NCI-H526 treated with DMSO at 0.1 percent for 48 hours (cell line): ENCODE measurements at regions not wholly inside any gene's neighbourhood (a gene's known extent, or its start where the extent isn't known, plus 50 kb on each side); places are given as distances from the start of the nearest gene placed in this dataset.
"Not testable (repeated sequence)": the region's sequence is repeated elsewhere in the genome, so short reads cannot be mapped to it uniquely, and the experiment has no call there.

Source experiments
- DNase-seq: peaks from one replicate; lab custom pipeline; 2025; lab: John Stamatoyannopoulos, UW

- no peak for DNase-seq
Measured at GRCh38 chr6:156601152-156602065, 175.8 kb upstream of the ARID1B start.

DNA sequence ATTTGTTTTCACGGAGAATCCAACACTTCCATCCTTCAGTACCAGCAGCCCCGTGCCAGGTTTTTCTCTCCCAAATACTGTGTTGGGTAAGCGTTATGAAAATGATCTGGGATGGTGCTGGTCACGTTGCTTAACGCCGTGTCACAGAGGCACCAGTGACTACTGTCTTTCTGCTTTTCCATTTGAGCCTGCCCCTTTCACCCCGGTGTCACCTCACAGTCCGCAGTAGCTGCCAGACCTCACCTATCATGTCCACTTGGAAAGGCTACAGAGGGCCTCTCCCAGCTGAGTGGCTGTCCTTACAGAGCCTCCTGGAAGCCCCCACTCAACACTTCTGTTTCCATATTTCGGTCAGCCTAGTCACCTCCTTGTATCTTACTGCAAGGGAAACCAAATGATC is 176.5 kb upstream of the ARID1B start:
- DNase-seq = no peak

GRCh38 chr6:156599978-156600590 is 177.1 kb upstream of the ARID1B start:
- DNase-seq = no peak

DNA sequence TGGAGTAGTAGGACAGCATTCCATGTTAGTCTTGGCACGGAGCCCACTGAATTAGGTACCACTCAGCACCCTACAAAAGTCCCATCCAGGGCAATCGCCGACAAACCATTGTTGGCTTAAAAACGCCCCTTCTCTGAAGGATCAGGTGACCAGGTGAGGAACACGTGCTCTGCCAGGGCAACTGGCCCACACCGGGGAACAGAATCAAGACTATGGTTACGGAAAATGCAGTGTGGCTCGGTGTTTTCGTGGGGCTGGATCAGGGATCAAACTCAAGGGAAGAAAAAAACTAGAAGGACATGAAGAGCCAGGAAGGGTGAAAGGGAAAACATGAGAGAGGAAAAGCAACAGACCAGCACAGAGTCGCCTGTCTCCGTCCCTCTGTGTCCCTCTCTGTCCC is 177.8 kb upstream of the ARID1B start:
- no peak for DNase-seq

GRCh38 chr6:156598855-156599180 is 178.4 kb upstream of the ARID1B start:
- DNase-seq = no peak

DNA sequence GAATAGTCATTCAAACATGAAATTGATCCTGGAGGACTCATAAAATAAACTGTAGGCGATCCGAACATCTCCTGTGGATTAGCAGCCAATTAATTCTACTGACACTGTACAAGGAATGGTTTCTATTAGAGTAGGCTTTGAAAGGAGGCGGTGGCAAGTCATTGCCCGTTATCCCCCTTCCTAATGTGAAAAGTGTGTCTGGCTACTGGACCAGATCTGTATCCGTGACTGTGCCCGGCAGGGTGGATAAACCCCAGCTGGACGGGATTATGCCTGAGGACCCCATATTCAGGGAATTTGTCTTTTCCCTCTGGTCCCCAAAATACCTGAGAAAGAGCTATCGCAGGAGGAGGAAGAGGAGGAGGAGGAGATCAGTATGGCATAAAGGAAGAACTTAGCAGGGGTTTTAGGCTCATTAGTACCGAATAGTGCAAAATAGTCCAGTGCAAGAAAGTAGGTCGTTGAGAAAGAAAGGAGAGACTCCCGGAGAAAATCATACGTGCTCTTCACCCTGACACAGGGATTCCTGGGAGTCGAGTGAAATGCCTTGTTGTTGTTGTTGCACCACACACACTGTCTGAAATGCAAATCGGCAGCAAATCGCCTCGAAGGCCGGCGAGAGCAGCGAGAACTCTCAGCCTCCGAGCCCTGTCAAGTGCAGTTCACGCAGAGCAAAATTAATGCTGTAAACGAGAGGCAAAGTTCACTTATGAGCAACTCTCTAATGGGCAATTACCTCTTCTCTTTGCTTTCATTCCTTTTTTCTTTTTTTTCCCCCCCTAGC is 178.9 kb upstream of the ARID1B start:
- DNase-seq = peak; percentile 49

DNA sequence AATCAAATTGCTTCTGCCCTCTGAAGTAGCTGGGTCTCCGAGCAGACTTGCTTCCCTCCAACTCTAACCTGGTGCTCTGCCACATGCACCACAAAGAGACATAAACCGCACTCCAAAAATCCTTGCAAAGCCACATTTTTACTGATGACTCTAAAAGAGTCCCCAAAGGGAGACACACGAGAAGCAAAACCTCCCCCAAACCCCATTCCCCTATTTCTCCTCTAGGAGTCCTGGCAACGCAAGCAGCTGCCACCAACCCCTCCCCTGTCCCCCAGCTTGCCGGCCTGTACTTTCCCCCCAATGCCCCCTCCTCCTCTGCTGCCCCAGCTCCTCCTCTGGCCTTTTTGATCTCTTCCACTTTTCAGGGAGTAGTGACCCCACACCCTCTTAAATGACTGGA is 180.1 kb upstream of the ARID1B start:
- DNase-seq = no peak

DNA sequence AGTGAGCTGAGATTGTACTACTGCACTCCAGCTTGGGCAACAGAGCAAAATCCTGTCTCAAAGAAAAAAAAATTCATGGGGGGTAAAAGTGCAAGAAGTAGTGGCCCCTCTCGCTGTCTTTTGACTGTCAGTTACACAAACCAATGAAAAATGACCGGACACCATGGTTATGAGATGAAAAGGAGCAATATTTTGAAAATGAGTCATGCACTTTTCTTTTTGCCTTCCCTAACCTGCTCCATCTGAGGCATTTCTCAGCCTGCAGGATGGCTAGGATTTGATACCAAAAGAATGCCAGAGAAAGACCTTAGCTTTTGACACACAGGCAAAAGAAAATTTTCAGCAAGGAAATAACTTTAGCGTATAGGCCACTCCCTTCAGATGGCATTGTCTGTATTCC is 181.7 kb upstream of the ARID1B start:
- no peak for DNase-seq

- DNase-seq = no peak
Measured at GRCh38 chr6:156593893-156594292, 183.3 kb upstream of the ARID1B start.

DNA sequence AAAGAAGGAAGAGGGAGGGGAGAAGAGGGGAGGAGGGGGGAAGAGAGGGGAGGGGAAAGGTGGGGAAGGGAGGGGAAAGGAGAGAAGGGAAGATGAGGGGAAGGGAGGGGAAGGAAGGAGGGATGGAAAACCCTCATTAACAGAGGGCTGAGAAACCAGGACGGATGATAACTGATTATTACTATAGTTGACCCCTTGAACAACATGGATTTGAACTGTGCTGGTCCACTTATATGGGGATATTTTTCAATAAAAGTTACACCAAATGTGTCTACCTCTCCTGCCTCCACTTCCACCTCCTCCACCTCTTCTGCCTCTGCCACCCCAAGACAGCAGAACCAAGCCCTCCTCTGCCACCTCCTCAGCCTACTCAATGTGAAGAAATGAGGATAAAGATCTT is 184.1 kb upstream of the ARID1B start:
- DNase-seq = no peak

- no peak for DNase-seq
Measured at GRCh38 chr6:156590482-156590881, 186.7 kb upstream of the ARID1B start.

DNA sequence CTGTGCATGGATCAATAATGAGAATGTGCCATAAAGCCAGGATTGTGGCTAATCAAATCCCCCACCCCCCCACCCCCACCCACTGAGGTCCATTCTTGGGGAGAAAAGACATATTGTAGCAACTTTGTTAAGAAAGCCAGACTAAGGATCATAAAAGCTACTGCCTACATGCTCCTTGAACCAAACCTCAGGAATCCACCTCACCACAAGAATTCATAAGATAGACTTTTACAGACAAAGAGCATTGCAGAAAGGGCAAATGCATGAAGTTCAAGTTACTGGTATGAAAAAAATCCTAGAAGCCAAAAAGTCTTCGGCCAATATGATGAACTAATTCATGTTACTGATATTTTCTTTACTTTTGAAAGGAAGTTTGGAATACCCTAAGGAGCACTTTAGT is 187.9 kb upstream of the ARID1B start:
- DNase-seq = no peak

DNA sequence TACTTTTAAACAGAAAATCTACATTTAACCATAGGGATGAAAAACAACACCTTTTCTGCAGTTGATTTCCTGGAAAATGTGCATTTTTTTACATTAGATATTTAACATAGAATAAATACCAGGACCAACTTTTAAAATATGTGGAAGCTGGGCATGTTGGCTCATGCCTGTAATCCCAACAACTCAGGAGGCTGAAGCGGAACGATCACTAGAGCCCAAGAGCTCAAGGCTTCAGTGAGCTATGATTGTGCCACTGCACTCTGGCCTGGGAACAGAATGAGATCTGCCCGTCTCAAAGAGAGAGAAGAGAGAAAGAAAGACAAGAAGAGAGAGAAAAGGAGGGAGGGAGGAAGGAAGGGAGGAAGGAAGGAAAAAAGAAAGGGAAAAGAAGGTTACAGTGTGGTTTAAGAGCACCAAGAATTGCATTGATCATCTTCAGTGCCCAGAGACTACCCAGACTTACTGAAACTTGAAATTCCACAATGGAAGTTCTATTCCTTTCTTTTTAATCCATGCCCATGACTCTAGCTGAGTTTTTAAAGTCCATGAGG is 189.4 kb upstream of the ARID1B start:
- DNase-seq = no peak

DNA sequence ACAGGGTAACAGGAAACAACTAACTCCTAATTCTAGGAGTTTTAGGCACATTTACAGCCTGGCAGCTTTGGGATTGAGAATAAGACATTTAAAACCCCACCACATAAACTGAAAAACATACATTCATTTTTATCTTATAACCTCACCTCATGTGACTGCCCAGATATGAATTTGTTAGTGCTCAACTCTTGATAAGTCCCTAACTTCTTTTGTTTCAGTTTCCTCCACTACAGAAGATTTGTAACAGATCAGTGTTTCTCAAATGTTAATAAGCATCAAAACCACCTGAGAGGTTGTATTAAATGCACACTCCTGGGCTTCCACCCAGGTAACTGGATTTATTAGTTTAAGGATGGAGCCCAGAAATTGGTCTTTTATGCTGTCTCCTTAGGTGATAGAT is 190.1 kb upstream of the ARID1B start:
- no peak for DNase-seq

GRCh38 chr6:156585859-156586258 is 191.3 kb upstream of the ARID1B start:
- DNase-seq = no peak

DNA sequence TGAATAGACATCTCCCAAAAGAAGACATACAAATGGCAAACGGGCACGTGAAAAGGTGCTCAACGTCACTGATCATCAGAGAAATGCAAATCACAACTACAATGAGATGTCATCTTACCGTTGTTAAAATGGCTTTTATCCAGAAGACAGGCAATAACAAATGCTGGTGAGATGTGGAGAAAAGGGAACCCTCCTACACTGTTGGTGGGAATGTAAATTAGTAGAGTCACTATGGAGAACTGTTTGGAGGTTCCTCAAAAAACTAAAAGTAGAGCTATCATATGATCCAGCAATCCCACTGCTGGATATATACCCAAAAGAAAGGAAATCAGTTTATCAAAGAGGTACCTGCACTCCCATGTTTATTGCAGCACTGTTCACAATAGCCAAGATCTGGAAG is 193.1 kb upstream of the ARID1B start:
- DNase-seq = not testable (repeated sequence)

DNA sequence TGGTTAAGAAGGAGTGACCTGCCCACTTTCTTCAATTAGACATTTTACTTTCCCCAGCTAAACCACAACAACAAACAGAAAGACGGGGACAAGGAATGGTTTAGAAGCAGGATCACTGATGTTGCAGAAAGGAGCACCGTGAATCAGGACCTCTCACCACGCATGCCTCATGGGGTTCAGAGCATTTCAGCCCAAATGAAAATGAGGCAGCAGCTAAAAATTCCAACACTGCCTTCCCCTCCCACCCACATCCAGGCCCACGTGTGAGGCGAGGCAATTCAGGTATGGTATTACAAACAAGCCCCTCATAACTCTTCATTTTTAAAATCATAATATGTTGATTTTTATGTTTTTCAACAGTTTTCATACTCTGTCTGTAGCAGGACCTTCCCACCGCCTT is 194.1 kb upstream of the ARID1B start:
- no peak for DNase-seq

DNA sequence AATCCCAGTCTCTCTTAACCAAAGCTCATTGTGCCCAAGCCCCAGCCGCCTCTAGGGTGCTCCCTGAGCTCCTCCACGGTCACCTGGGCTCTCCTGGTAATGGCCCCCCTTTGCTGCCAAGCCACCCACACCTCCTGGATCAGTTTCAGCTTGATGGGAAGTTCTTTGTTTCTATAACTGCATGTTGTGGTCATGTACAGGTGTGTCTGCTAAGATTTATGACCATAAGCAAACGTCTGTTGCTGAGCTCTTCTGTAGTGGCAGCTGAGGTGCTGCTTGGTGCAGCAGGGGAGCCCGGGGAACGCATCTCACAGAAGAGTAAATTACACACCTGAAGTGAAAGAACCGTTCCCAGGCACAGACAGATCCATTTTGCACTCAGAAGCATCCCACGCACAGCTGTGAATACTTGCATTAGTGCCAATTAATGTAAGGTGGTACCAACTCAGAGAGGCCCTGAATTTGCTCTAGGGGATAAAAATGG is 194.6 kb upstream of the ARID1B start:
- DNase-seq = peak; percentile 69

DNA sequence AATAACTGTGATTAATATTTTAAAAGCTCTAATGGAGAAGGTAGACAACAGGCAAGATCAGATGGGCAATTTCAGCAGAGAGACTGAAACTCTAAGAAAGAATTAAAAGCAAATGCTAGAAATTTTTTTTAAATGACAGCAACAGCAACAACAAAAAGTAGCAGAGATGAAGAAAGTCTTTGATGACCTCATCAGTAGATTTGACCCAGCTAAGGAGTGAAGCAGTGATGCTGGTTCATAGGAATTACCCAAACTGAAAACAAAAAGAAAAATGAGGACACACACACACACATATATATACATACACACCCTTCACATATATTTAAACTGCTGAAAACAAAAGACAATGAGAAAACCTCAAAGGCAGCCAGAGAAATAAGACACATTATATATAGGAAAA is 197.6 kb upstream of the ARID1B start:
- no peak for DNase-seq

GRCh38 chr6:156577749-156578148 is 199.4 kb upstream of the ARID1B start:
- DNase-seq = no peak

GRCh38 chr6:156575361-156575760 is 201.8 kb upstream of the ARID1B start:
- no peak for DNase-seq

DNA sequence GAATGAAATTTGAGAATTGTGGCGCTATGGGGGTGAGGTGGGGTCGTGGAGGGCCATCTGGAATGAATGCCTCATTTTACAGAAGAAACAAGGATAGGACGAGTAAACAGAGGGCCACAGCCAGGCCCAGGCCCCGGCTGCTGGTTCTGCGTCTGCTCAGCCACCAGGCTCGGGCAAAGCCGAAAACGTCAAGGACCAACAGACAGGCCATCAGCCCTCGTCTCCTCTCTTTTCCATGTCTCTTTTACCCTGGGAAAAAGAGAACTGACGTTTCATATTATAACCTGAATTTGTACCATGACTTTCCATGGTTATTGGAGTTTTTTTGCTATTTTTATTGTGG is 212.4 kb upstream of the ARID1B start:
- no peak for DNase-seq
